Ascending aorta (tissue), 2 donors: ENCODE measurements at regions not wholly inside any gene's neighbourhood (a gene's known extent, or its start where the extent isn't known, plus 50 kb on each side); places are given as distances from the start of the nearest gene placed in this dataset.

Experiments used
- DNase-seq, 2 donors: peaks; one replicate each; pipeline ENCODE4 v3.0.0-alpha.2; 2019; ENCODE audit warnings: low spot score in 2 of 2
- H3K27ac ChIP-seq, 2 donors: fragments of 200-600 bp; sonication (generic); one replicate each; pipeline ENCODE4 v1.5.1; 2016 to 2017; ENCODE audit warnings: mild to moderate bottlenecking in 1 of 2
- H3K27me3 ChIP-seq: fragments of 200-600 bp; sonication (generic); one replicate; pipeline ENCODE4 v1.5.1; 2017
- H3K36me3 ChIP-seq, 2 donors: fragments of 200-600 bp; sonication (generic); one replicate each; pipeline ENCODE4 v1.5.1; 2016
- H3K4me1 ChIP-seq, 2 donors: fragments of 200-600 bp; sonication (generic); one replicate each; pipeline ENCODE4 v1.5.1; 2016 to 2017; ENCODE audit warnings: mild to moderate bottlenecking in 1 of 2
- H3K4me3 ChIP-seq, 2 donors: fragments of 200-600 bp; sonication (generic); one replicate each; pipeline ENCODE4 v1.5.1; 2016 to 2017; ENCODE audit warnings: mild to moderate bottlenecking in 1 of 2
- H3K9me3 ChIP-seq, 2 donors: fragments of 200-600 bp; sonication (generic); one replicate each; pipeline ENCODE4 v1.5.1; 2016
- intact Hi-C: fragments of 100-400 bp; cut with DNase I; formaldehyde crosslinking; loops from one replicate; pipeline ENCODE4 v1.15.1; 2023
- TF ChIP-seq, protein P1 (sequence below), 3 experiments: fragments of 200-600 bp in 2 of 3; fragments of 450-650 bp in 1 of 3; sonication (generic) in 2 of 3; IDR thresholded peaks; one replicate each; pipeline ENCODE4 v1.5.1; 2016 to 2019; ENCODE audit warnings: antibody characterized with exemption in 3 of 3, mild to moderate bottlenecking in 1 of 3, moderate library complexity in 1 of 3

GRCh38 chr13:63699948-63700347 lies 2284.3 kb upstream of the PCDH20 start:
- intact Hi-C loops = no loop called here
- no peaks in the 10 kb centered on the region for H3K36me3 ChIP-seq
- no peak overlapping the region for H3K4me3 ChIP-seq
- no peak overlapping the region for H3K27ac ChIP-seq
- H3K27me3 ChIP-seq = no peaks in the 10 kb centered on the region
- TF ChIP-seq, protein P1, sequence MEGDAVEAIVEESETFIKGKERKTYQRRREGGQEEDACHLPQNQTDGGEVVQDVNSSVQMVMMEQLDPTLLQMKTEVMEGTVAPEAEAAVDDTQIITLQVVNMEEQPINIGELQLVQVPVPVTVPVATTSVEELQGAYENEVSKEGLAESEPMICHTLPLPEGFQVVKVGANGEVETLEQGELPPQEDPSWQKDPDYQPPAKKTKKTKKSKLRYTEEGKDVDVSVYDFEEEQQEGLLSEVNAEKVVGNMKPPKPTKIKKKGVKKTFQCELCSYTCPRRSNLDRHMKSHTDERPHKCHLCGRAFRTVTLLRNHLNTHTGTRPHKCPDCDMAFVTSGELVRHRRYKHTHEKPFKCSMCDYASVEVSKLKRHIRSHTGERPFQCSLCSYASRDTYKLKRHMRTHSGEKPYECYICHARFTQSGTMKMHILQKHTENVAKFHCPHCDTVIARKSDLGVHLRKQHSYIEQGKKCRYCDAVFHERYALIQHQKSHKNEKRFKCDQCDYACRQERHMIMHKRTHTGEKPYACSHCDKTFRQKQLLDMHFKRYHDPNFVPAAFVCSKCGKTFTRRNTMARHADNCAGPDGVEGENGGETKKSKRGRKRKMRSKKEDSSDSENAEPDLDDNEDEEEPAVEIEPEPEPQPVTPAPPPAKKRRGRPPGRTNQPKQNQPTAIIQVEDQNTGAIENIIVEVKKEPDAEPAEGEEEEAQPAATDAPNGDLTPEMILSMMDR (IDR thresholded peaks at IDR 0.05) = no peak
- no peaks in the 10 kb centered on the region for H3K9me3 ChIP-seq
- H3K4me1 ChIP-seq = no peaks in the 10 kb centered on the region
- DNase-seq = no peak

GRCh38 chr13:63696055-63696454 lies 2280.4 kb upstream of the PCDH20 start:
- Histone ChIP-seq H3K27ac (no peak overlapping the region), H3K27me3 (no peaks in the 10 kb centered on the region), H3K9me3 (no peaks in the 10 kb centered on the region), H3K4me3 (no peak overlapping the region), H3K36me3 (no peaks in the 10 kb centered on the region), H3K4me1 (no peaks in the 10 kb centered on the region)
- TF ChIP-seq, protein P1 (IDR thresholded peaks at IDR 0.05) = no peak
- no peak for DNase-seq
- intact Hi-C loops = no loop called here

GRCh38 chr13:63693696-63694095 lies 2278.0 kb upstream of the PCDH20 start:
- no peak overlapping the region for H3K27ac ChIP-seq
- no peaks in the 10 kb centered on the region for H3K9me3 ChIP-seq
- H3K4me3 ChIP-seq = no peak overlapping the region
- no peak for DNase-seq
- H3K4me1 ChIP-seq = no peaks in the 10 kb centered on the region
- intact Hi-C loops = no loop called here
- no peaks in the 10 kb centered on the region for H3K27me3 ChIP-seq
- TF ChIP-seq, protein P1 (IDR thresholded peaks at IDR 0.05) = no peak
- no peaks in the 10 kb centered on the region for H3K36me3 ChIP-seq

DNA sequence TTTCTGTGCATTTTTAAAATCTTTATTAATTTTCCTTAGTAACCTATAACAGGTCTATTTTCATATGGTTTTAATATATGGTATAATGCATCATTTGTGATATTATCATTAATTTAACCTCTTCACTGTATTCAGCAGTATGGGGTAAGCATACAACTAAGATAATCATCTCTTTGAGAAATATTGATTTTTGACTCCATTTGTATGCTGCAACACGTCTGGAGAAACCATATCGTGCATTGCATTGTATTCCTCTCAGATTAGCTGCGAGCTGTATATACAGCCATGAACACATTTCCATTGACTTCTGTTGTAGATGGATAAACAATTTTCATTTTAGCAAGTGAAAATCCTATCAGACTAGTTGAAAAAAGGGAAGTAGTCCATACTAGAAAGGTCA lies 2275.8 kb upstream of the PCDH20 start:
- Histone ChIP-seq H3K4me3 (no peak overlapping the region), H3K36me3 (no peaks in the 10 kb centered on the region), H3K27ac (no peak overlapping the region), H3K9me3 (no peaks in the 10 kb centered on the region), H3K27me3 (no peaks in the 10 kb centered on the region), H3K4me1 (no peaks in the 10 kb centered on the region)
- TF ChIP-seq, protein P1 (IDR thresholded peaks at IDR 0.05) = no peak
- no peak for DNase-seq
- intact Hi-C loops = no loop called here

GRCh38 chr13:63690672-63691071 lies 2275.0 kb upstream of the PCDH20 start:
- H3K9me3 ChIP-seq = no peaks in the 10 kb centered on the region
- TF ChIP-seq, protein P1 (IDR thresholded peaks at IDR 0.05) = no peak
- no peaks in the 10 kb centered on the region for H3K36me3 ChIP-seq
- no peak overlapping the region for H3K27ac ChIP-seq
- no peaks in the 10 kb centered on the region for H3K27me3 ChIP-seq
- no peak for DNase-seq
- intact Hi-C loops = no loop called here
- H3K4me1 ChIP-seq = no peaks in the 10 kb centered on the region
- no peak overlapping the region for H3K4me3 ChIP-seq

GRCh38 chr13:63684822-63685221 lies 2269.2 kb upstream of the PCDH20 start:
- no peak for DNase-seq
- no peak overlapping the region for H3K4me3 ChIP-seq
- no peaks in the 10 kb centered on the region for H3K4me1 ChIP-seq
- H3K9me3 ChIP-seq = no peaks in the 10 kb centered on the region
- TF ChIP-seq, protein P1 (IDR thresholded peaks at IDR 0.05) = no peak
- no peak overlapping the region for H3K27ac ChIP-seq
- no peaks in the 10 kb centered on the region for H3K36me3 ChIP-seq
- intact Hi-C loops = no loop called here
- H3K27me3 ChIP-seq = no peaks in the 10 kb centered on the region
